ENCODE measurements at regions not wholly inside any gene's neighbourhood (a gene's known extent, or its start where the extent isn't known, plus 50 kb on each side); places are given as distances from the start of the nearest gene placed in this dataset.

DNA sequence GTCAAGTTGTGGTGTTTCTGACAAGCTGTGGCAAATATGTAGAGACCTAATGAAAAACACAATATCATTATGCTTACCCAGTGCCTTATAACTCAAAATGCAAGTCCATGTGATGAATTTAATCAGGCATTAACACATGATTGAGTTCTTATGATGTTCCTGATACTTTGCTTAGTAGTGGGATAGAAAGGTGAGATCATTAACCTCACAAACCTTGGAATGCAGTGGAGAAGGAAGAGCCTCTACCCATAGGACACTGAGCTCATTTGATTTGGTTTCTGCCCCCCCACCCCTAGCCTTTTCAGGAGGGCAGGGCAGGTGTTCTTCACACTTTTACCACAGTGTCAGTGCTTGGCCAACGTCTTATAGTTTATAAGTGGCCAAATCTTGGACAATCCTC is 683.6 kb upstream of the CPEB2 start:
- Histone ChIP-seq H3K18ac (ENCODE audit: insufficient read length, low read depth, low read length) (no peak overlapping the region), H3K56ac (ENCODE audit: insufficient read length, low read depth, low read length) (no peak overlapping the region), H2BK5ac (ENCODE audit: insufficient read length, low read length) (no peak overlapping the region), H4K91ac (ENCODE audit: insufficient read length, low read depth, low read length) (no peak overlapping the region), H3K79me2 (ENCODE audit: insufficient read depth, low read length) (no peaks in the 10 kb centered on the region), H3K9ac (ENCODE audit: extremely low read depth, insufficient read length, low read length) (no peak overlapping the region), H3K23ac (ENCODE audit: insufficient read length, low read depth, low read length) (no peak overlapping the region), H2BK20ac (ENCODE audit: low read depth, low read length, poor library complexity, severe bottlenecking) (no peak overlapping the region), H3K27ac (ENCODE audit: insufficient read length, low read depth, low read length) (no peak overlapping the region), H3K79me1 (ENCODE audit: insufficient read depth, low read depth, low read length, poor library complexity, severe bottlenecking) (no peaks in the 10 kb centered on the region), H3K14ac (ENCODE audit: insufficient read depth, low read length) (no peak overlapping the region), H4K5ac (ENCODE audit: insufficient read length, low read depth, low read length) (no peak overlapping the region), H3K27me3 (ENCODE audit: insufficient read depth, low read length) (no peaks in the 10 kb centered on the region), H4K8ac (replicated peaks; ENCODE audit: insufficient read length, low read depth, low read length) (no peak overlapping the region), H4K20me1 (ENCODE audit: control insufficient read depth, insufficient read depth, insufficient read length) (no peaks in the 10 kb centered on the region), H2BK15ac (ENCODE audit: low read depth, low read length) (no peak overlapping the region), H3K23me2 (ENCODE audit: insufficient read length, low read depth, low read length, poor library complexity, severe bottlenecking) (no peaks in the 10 kb centered on the region), H3K9me3 (ENCODE audit: control insufficient read depth, low read depth, low read length) (no peaks in the 10 kb centered on the region), H2AK5ac (ENCODE audit: insufficient read length, low read length) (no peak overlapping the region), H3K4ac (ENCODE audit: low read depth, low read length) (no peak overlapping the region), H3T11ph (ENCODE audit: low read length) (no peak overlapping the region), H3K4me1 (ENCODE audit: insufficient read depth, low read length) (peaks cover 5% of the 10 kb centered on the region; the same call in 1 of the 2 replicates), H3K4me2 (ENCODE audit: insufficient read depth, insufficient read length, low read length) (no peak overlapping the region), H2AFZ (ENCODE audit: low read length) (no peak overlapping the region), H2BK12ac (ENCODE audit: insufficient read length, low read depth, low read length) (no peak overlapping the region), H2BK120ac (ENCODE audit: low read depth, low read length, poor library complexity, severe bottlenecking) (no peak overlapping the region)
- Mint-ChIP-seq H3K9me3 (no peaks in the 10 kb centered on the region), H3K36me3 (ENCODE audit: insufficient read depth in 1 of 3, low read depth in 3 of 3) (no peaks in the 10 kb centered on the region; a peak in 3 of 7 replicates), H3K27ac (no peak overlapping the region), H3K4me1 (peaks cover 9 to 16% of the 10 kb centered on the region in 2 experiments), H3K4me3 (no peak overlapping the region), H3K27me3 (ENCODE audit: low read depth) (no peaks in the 10 kb centered on the region)
- WGBS (ENCODE audit: extremely low coverage, insufficient read length, low lambda C conversion rate) = no CpG with 5 or more reads among the region's 1 CpG
- TF ChIP-seq, protein P1, sequence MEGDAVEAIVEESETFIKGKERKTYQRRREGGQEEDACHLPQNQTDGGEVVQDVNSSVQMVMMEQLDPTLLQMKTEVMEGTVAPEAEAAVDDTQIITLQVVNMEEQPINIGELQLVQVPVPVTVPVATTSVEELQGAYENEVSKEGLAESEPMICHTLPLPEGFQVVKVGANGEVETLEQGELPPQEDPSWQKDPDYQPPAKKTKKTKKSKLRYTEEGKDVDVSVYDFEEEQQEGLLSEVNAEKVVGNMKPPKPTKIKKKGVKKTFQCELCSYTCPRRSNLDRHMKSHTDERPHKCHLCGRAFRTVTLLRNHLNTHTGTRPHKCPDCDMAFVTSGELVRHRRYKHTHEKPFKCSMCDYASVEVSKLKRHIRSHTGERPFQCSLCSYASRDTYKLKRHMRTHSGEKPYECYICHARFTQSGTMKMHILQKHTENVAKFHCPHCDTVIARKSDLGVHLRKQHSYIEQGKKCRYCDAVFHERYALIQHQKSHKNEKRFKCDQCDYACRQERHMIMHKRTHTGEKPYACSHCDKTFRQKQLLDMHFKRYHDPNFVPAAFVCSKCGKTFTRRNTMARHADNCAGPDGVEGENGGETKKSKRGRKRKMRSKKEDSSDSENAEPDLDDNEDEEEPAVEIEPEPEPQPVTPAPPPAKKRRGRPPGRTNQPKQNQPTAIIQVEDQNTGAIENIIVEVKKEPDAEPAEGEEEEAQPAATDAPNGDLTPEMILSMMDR (conservative IDR thresholded peaks at IDR 0.05) = no peak
- DNase-seq = no peak

Measured in H9 (cell line).